HL-60 (cell line): ENCODE measurements at regions not wholly inside any gene's neighbourhood (a gene's known extent, or its start where the extent isn't known, plus 50 kb on each side); places are given as distances from the start of the nearest gene placed in this dataset.

Experiments
- DNase-seq, 2 experiments: peaks; one replicate each; pipeline ENCODE4 v3.0.0-alpha.2; 2010 to 2020; ENCODE audit warnings: low read depth in 1 of 2, low spot score in 1 of 2
- H3K27ac ChIP-seq: fragments of 250-450 bp; sonication (Bioruptor Pico); replicated peaks from 2 replicates; pipeline ENCODE4 v1.5.1; 2020; ENCODE audit warnings: mild to moderate bottlenecking, moderate library complexity
- H3K27me3 ChIP-seq: fragments of 250-450 bp; sonication (Bioruptor Pico); 2 replicates; pipeline ENCODE4 v1.5.1; 2021; ENCODE audit warnings: mild to moderate bottlenecking, moderate library complexity; ENCODE audit not compliant: insufficient read depth, poor library complexity, severe bottlenecking
- H3K4me3 ChIP-seq: replicated peaks from 2 replicates; pipeline ENCODE4 v1.5.1; 2011; ENCODE audit warnings: mild to moderate bottlenecking, control low read depth, low read length; ENCODE audit not compliant: insufficient read depth
- CTCF ChIP-seq: IDR thresholded peaks from one replicate; pipeline ENCODE4 v1.5.1; 2011; ENCODE audit warnings: low read length, control low read depth, inconsistent platforms; ENCODE audit not compliant: insufficient read depth
- GABPA ChIP-seq: IDR thresholded peaks from 2 replicates; pipeline ENCODE4 v1.6.1; 2012; ENCODE audit warnings: low read depth
- POLR2AphosphoS5 ChIP-seq: IDR thresholded peaks from 2 replicates; pipeline ENCODE4 v1.6.1; 2012; ENCODE audit warnings: low read depth
- REST ChIP-seq: IDR thresholded peaks from 2 replicates; pipeline ENCODE4 v1.6.1; 2012; ENCODE audit warnings: low read depth; ENCODE audit not compliant: insufficient replicate concordance
- SPI1 ChIP-seq: IDR thresholded peaks from 2 replicates; pipeline ENCODE4 v1.6.1; 2012; ENCODE audit warnings: low read depth, mild to moderate bottlenecking, borderline replicate concordance

GRCh38 chr11:122023614-122024250, 92.3 kb downstream of the BLID start:
- no peak for TF ChIP-seq POLR2AphosphoS5
- TF ChIP-seq GABPA = no peak
- no peak for TF ChIP-seq SPI1
- no peak for TF ChIP-seq REST
- TF ChIP-seq CTCF = no peak
- no peak for DNase-seq
- Histone ChIP-seq H3K27ac (no peak overlapping the region), H3K4me3 (no peak overlapping the region), H3K27me3 (peaks cover 6% of the 10 kb centered on the region)

GRCh38 chr11:122022646-122023045, 93.4 kb downstream of the BLID start:
- peaks cover 6% of the 10 kb centered on the region for H3K27me3 ChIP-seq
- no peak overlapping the region for H3K27ac ChIP-seq
- no peak for DNase-seq
- TF ChIP-seq GABPA (no peak), REST (no peak), SPI1 (no peak), POLR2AphosphoS5 (no peak), CTCF (no peak)
- no peak overlapping the region for H3K4me3 ChIP-seq

- peaks cover 6% of the 10 kb centered on the region for H3K27me3 ChIP-seq
- no peak for DNase-seq
- no peak overlapping the region for H3K4me3 ChIP-seq
- TF ChIP-seq REST = no peak
- TF ChIP-seq POLR2AphosphoS5 = no peak
- H3K27ac ChIP-seq = no peak overlapping the region
These were observed 95.1 kb downstream of the BLID start for GRCh38 chr11:122020902-122021301.
